HK-2 (cell line): ENCODE measurements at regions not wholly inside any gene's neighbourhood (a gene's known extent, or its start where the extent isn't known, plus 50 kb on each side); places are given as distances from the start of the nearest gene placed in this dataset.
A peak's percentile ranks its signal among the peaks of the same experiment; 100 is the strongest.
"Not testable (repeated sequence)": the region's sequence is repeated elsewhere in the genome, so short reads cannot be mapped to it uniquely, and the experiment has no call there.

Source experiments
- DNase-seq: peaks from one replicate; pipeline ENCODE4 v3.0.0-alpha.2; 2018; ENCODE audit not compliant: unreplicated experiment

- DNase-seq: no peak
Measured at GRCh38 chrX:3184176-3184930, 143.1 kb downstream of the ARSF start.

- no peak for DNase-seq
Measured at GRCh38 chrX:3181846-3182245, 140.6 kb downstream of the ARSF start.

- DNase-seq: no peak
Measured at GRCh38 chrX:3178329-3178728, 137.1 kb downstream of the ARSF start.

DNA sequence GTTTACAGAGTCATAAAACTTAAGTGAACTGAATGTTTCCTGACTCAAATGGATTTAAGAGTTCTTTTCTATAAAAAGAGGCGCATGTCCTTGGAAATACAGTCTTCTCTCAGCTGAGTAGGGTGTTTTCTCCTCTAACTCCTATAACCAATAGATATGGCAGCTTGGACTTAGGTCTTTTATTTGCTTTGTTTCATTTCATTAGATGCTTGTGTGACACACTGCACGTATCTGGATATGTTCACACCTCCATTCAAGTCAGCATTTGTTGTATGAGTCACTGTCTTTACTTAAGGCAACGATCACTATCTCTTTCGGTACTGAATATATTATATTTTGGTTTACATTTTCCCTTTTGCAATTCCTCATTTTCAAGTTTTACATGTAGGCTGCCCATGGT lies 136.6 kb downstream of the ARSF start:
- no peak for DNase-seq

DNA sequence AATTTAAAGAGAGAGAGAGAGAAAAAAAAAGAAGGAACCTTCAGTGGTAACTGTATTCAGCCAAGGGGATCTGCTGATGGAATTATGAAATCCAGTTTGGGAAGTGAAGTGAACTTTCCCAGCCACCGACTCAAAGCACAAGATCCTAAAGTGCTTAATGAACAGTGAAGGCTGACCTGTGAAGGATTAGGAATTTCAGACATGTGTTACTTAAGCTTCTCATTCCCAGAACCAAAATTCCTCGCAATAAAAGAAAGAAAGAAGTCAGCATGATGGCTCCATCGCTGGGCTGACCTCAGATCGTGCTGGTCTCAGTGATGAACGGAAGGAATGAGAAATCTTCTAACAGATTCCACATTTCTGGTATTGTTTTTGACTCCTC lies 135.2 kb downstream of the ARSF start:
- peak; percentile 2 for DNase-seq

DNA sequence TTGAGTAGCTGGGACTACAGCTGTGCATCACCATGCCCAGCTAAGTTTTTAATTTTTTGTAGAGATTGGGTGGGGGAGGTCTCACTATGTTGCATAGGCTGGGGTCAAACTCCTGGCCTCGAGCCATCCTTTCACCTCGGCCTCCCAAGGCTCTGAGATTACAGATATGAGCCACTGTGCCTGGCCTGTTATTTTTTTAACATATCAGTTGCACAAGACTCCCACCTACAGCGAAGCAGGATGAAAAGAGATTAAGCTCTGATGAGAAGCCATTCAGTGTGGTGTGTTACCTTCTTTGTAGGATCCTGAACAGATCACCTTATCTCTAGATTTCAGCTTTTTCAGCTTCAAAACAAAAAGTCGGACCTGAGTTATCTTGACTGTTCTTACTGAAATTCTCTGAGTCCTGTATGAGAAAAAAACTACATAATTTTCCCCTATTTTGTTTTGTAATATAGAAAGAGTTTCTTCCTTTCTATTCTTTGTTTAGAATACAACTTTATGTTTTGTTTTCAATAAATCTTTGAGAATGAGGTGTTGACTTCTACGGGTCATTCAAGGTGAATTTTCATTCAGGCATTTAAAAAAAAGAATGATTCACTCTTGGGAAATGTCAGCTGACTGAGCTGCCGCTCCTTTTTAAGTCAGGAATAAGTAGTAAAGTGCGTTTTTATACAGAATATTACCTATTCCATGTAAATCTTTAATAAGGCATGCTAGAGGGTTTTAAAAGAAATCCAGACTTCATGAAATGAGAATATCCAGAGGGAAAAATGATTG lies 134.6 kb downstream of the ARSF start:
- no peak for DNase-seq

GRCh38 chrX:3172156-3172555 lies 130.9 kb downstream of the ARSF start:
- not testable (repeated sequence) for DNase-seq

GRCh38 chrX:3169421-3169820 lies 128.2 kb downstream of the ARSF start:
- DNase-seq: no peak

DNA sequence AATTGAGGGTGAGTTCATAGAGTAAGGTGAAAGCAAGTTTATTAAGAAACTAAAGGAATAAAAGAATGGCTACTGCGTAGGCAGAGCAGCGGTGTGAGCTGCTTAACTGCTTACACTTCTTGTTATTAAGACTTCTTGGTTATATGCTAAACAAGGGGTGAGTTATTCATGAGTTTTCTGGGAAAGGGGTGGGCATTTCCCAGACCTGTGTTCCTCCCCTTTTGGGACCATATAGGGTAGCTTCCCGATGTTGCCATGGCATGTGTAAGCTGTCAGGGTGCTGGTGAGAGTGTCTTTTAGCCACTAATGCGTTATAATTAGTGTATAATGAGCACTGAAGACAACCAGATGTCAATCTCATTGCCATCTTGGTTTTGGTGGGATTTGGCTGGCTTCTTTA lies 126.5 kb downstream of the ARSF start:
- no peak for DNase-seq

- DNase-seq: no peak
Measured at GRCh38 chrX:3166670-3167455, 125.6 kb downstream of the ARSF start.

GRCh38 chrX:3165808-3166207 lies 124.5 kb downstream of the ARSF start:
- no peak for DNase-seq
